ENCODE measurements at regions not wholly inside any gene's neighbourhood (a gene's known extent, or its start where the extent isn't known, plus 50 kb on each side); places are given as distances from the start of the nearest gene placed in this dataset.

GRCh38 chrX:40304115-40304514 is 206.4 kb upstream of the BCOR start:
- DNase-seq = no peak

DNA sequence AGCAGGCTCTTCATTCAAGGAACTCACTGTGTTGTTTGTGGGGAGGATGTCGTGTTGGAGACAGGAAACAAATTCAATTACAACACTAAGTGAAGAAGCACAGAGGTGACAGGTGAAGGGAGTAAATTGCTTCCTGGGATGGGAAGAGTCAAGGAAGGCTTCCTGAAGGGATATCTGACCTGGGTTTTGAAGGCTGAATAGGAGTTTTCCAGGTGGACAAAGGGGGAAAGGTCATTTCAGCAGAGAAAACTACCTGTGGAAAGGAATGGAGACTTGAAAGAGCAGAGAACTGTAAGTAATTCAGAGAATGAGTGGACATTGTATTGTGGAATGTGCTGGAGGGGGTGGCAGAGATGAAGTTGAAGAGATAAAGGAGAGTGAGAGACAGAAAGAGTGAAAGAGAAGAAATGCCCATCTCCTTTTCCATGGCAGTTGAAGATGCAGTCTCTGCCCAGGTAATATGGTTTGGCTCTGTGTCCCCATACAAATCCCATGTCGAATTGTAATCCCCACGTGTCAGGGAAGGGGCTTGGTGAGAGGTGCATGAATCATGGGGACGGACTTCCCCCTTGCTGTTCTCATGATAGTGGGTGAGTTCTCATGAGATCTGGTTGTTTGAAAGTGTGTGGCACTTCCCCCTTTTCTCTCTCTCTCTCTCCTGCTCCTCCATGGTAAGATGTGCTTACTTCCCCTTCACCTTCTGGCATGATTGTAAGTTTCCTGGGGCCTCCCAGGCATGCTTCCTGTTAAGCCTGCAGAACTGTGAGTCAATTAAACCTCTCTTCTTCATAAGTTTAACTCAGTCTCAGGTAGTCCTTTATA is 205.7 kb upstream of the BCOR start:
- no peak for DNase-seq

- DNase-seq = no peak
Measured at GRCh38 chrX:40300286-40300890, 202.6 kb upstream of the BCOR start.

DNA sequence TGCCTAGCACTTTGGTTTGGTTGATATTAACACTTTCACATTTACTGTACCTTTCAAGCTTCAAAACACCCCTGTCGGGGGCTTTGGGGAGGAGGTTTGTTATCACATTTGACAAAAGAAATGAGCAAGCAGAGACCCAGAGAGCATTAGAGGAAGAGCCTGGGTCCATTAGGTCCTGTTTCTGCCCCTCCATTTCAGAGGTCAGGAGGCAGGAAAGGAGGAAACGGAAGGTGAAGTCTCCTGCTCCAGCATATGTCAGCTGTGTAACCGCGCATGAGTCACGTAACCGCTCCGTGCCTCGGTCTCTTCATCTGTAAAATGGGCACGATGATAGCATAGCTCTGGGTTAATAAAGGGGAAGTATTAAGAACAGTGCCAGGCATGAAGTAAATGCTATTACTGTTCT is 201.9 kb upstream of the BCOR start:
- DNase-seq = no peak

DNA sequence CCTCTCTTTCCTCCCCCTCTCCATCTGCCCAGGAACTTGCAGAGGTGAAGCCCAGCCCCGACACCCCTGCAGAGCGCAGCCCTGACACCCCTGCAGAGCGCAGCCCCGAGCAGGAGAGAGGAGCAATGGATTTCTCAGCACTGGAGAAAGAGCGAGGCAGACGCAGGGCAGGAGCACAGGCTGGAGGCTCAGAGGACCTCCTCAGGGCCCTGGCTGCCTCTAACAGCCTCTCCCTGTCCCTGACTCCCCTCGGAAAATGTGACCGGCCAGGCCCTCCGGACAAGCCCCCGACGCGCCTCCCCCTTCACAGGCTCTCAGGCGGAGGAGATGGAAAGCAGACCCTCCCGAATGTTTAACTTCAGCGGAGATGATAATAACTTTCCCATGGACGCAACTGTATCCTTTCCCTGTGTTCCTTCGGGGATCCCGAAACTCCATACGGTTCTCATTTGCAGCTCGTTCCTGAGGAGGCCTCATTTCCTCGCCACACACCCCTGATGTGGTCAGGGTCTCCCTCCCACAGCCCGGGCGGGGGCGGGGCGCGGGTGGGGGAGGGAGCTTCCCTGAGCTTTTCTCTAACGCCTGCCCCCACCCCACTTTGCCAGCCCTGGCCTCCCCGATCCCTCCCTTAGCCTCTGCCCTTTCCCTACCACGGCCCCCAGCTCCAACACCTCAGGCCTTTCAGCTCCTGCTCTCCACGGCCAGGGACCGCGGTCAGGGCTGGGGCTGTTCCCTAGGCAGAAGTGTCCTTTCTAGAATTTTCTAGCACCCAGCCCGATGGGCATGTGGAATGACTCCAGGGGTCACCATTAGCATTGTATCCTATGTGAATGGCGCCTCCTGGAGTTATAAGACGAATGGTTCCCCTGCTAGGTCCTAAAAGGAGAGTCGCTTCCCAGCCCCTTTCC is 201.1 kb upstream of the BCOR start:
- DNase-seq = no peak

DNA sequence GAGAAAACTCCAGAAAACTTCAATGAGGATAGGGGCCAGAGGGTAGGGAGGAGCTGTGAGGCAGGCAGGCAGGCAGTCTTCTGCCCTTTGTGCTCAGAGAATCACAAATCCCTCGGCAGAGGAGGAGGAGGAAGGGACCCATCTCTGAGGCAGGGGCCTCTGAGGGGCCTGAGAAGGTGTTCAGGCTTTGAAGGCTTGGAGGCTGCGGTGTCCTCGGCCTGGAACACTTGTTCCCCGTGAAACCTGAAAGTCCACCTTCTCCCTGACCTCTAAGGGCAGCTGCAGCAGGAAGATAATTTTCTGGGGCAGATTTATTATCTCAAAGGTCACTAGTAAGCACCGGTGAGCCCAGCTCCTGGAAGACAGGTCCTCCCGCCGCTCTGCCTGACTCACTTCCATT is 200.3 kb upstream of the BCOR start:
- no peak for DNase-seq

GRCh38 chrX:40291553-40291952 is 193.8 kb upstream of the BCOR start:
- no peak for DNase-seq

GRCh38 chrX:40290517-40290916 is 192.8 kb upstream of the BCOR start:
- no peak for DNase-seq

DNA sequence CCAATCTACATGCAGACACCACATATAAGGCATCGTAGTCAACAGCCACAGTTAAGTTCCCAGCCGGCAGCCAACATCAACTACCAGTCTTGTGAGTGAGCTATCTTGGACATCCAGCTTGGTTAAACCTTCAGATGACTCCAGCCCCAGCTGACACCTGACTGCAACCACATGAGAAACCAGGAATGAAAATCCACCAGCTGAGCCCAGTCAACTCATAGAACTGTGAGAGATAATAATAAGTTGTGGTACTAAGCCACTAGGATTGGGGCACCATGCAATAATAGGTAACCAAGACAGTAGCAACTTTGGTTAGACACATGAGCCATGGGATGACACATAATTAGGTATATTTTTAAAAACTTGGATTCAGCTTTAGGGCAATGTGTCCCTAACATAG is 188.1 kb upstream of the BCOR start:
- DNase-seq = no peak

- no peak for DNase-seq
Measured at GRCh38 chrX:40284852-40285251, 187.1 kb upstream of the BCOR start.

GRCh38 chrX:40283981-40284380 is 186.2 kb upstream of the BCOR start:
- no peak for DNase-seq

DNA sequence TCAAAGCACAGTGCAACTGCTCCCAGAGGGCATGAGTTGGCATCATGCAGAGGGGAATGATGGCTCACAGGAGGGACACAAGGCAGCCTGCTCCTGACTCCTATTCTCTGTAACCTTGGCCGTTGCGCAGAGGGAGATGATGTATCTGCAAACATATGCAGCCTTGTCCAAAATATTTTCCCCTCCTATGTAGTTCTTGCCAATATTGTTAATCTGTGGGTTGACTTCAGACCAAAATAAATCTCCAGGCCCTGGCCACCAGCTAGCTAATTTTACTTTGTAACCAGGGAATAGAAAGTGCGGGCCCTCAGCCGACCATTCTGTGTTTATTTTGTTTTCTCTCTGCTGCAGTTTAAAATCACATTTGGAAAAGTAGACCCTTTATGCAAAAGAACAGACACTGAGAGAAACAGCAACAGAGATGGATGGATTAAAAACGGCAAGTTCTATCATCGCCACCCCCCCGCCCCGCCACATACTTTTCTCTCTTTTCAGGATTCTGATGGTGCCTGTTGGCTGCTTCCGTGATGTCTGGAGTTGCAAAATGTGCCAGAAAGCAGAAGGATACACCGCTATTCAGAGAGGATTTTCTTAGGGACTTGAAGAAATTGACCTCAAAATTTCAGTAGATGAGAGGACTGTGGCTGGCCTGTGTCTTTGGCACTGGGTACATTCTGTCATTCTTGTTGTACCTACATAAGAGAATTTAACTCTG is 185.3 kb upstream of the BCOR start:
- no peak for DNase-seq

DNA sequence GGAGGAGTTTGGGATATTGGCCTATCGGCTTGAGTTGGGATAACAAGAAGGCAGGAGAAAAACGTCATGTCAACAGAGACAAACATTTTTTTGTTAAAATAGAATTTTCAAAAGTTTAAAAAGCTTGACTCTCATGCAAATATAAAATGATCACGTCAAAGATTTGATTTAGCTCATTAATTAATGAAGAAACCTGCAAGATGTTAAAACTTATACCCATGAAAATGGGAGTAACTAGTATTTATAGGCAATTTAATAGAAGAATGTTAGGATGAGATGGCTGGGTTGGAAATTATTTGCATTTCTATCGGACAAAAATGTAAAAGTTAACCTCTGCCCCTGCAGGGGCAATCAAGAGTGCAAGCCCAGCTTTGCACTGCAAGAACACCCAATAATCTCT is 184.6 kb upstream of the BCOR start:
- no peak for DNase-seq

GRCh38 chrX:40281336-40282005 is 183.7 kb upstream of the BCOR start:
- DNase-seq = no peak

- no peak for DNase-seq
Measured at GRCh38 chrX:40279762-40280161, 182.0 kb upstream of the BCOR start.

- DNase-seq = no peak
Measured at GRCh38 chrX:40279091-40279430, 181.3 kb upstream of the BCOR start.

- DNase-seq = no peak
Measured at GRCh38 chrX:40278340-40279090, 180.8 kb upstream of the BCOR start.

- no peak for DNase-seq
Measured at GRCh38 chrX:40277672-40278071, 179.9 kb upstream of the BCOR start.

DNA sequence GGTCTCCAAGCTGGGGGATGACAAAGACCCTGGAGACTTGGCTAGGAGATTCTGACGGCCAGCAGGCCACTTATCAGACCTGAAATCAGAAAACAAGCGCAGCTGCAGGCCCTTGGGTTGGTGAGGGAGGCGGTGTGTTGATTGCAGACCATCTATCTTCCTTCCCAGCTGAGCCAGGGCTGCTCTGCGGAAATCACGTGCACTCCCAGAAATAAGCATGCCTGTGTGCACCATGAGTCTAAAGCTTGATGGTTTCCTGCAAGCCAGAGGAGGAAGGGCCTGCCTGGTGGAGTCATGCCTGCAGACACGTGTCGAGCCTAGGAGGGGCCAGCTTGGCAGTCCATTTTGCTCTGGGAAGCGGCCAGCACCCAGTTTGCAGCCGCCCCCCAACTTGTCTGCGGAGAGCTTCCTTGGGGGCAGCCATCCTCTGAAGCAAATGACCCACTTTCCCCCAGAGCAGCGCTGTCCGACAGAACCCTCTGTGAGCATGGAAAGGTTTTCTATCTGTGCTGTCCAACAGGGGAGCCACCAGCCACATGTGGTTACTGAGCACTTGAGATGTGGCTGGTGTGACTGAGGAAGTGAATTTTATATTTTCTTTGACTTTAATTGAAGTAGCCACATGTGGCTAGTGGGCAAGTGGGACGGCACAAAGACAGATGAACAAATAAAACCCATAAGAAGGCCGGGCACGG is 175.7 kb upstream of the BCOR start:
- DNase-seq = no peak

- no peak for DNase-seq
Measured at GRCh38 chrX:40272776-40273175, 175.0 kb upstream of the BCOR start.

- DNase-seq = no peak
Measured at GRCh38 chrX:40272141-40272540, 174.4 kb upstream of the BCOR start.

Data from NCI-H187 treated with DMSO at 0.1 percent for 48 hours (cell line).